CD4-positive, alpha-beta memory T cell (primary cell): ENCODE measurements at regions not wholly inside any gene's neighbourhood (a gene's known extent, or its start where the extent isn't known, plus 50 kb on each side); places are given as distances from the start of the nearest gene placed in this dataset.
"Not testable (repeated sequence)": the region's sequence is repeated elsewhere in the genome, so short reads cannot be mapped to it uniquely, and the experiment has no call there.

Experiments
- CTCF ChIA-PET: fragments of 350-600 bp; sonication (Branson Sonifier 250); formaldehyde crosslinking; loops from one replicate; lab custom pipeline; 2021; ENCODE audit warnings: inconsistent platforms; ENCODE audit not compliant: partially characterized antibody; lab: Charles Lee
- POLR2A ChIA-PET: fragments of 350-600 bp; sonication (Branson Sonifier 250); formaldehyde crosslinking; loops from one replicate; lab custom pipeline; 2021; ENCODE audit not compliant: partially characterized antibody; lab: Charles Lee
- DNase-seq, 5 donors: peaks; one replicate each; pipeline versions ENCODE4 v3.0.0 to v3.0.0-alpha.2; 2020 to 2022; ENCODE audit warnings: mixed read lengths in 1 of 5
- H3K27ac ChIP-seq: one replicate; pipeline ENCODE4 v1.7.0; 2013; ENCODE audit warnings: low read depth, low read length
- H3K27me3 ChIP-seq: 2 replicates; pipeline ENCODE4 v1.7.0; 2013; ENCODE audit warnings: mild to moderate bottlenecking, low read length, moderate library complexity; ENCODE audit not compliant: insufficient read depth
- H3K36me3 ChIP-seq: 2 replicates; pipeline ENCODE4 v1.7.0; 2013; ENCODE audit warnings: mild to moderate bottlenecking, low read length, moderate library complexity; ENCODE audit not compliant: insufficient read depth
- H3K4me1 ChIP-seq: 2 replicates; pipeline ENCODE4 v1.7.0; 2013; ENCODE audit warnings: mild to moderate bottlenecking, low read length, moderate library complexity; ENCODE audit not compliant: insufficient read depth
- H3K4me3 ChIP-seq, 2 donors: one replicate each; pipeline ENCODE4 v1.7.0; 2013; ENCODE audit warnings: low read length in 2 of 2, mild to moderate bottlenecking in 1 of 2
- H3K9me3 ChIP-seq, 2 donors: one replicate each; pipeline ENCODE4 v1.7.0; 2013; ENCODE audit warnings: low read length in 2 of 2, control low read depth in 1 of 2; ENCODE audit not compliant: control insufficient read depth in 1 of 2
- H3K27ac Mint-ChIP-seq, 7 donors: one replicate each; pipeline ENCODE4 v1.8.0; 2020 to 2021; ENCODE audit warnings: mixed read lengths in 7 of 7, mild to moderate bottlenecking in 6 of 7, inconsistent platforms in 3 of 7, moderate library complexity in 3 of 7
- H3K27me3 Mint-ChIP-seq, 2 donors: one replicate each; pipeline ENCODE4 v1.8.0; 2020 to 2021; ENCODE audit warnings: mixed read lengths in 2 of 2
- H3K36me3 Mint-ChIP-seq, 2 donors: one replicate each; pipeline ENCODE4 v1.8.0; 2020 to 2021; ENCODE audit warnings: mixed read lengths in 2 of 2, inconsistent platforms in 1 of 2, mild to moderate bottlenecking in 1 of 2
- H3K4me1 Mint-ChIP-seq, 4 donors: one replicate each; pipeline ENCODE4 v1.8.0; 2020 to 2021; ENCODE audit warnings: mixed read lengths in 4 of 4, mild to moderate bottlenecking in 1 of 4
- H3K4me3 Mint-ChIP-seq, 8 donors: one replicate each; pipeline ENCODE4 v1.8.0; 2020 to 2021; ENCODE audit warnings: mixed read lengths in 8 of 8, mild to moderate bottlenecking in 7 of 8, moderate library complexity in 6 of 8, inconsistent platforms in 3 of 8
- H3K9me3 Mint-ChIP-seq, 8 donors: one replicate each; pipeline ENCODE4 v1.8.0; 2020 to 2021; ENCODE audit warnings: mixed read lengths in 8 of 8, mild to moderate bottlenecking in 5 of 8, inconsistent platforms in 3 of 8, moderate library complexity in 1 of 8
- intact Hi-C: fragments of 100-400 bp; cut with micrococcal nuclease; formaldehyde crosslinking; loops from one replicate; pipeline ENCODE4 v1.15.1; 2023

- Histone ChIP-seq H3K9me3 (no peaks in the 10 kb centered on the region), H3K27ac (no peak overlapping the region), H3K4me1 (no peaks in the 10 kb centered on the region), H3K36me3 (no peaks in the 10 kb centered on the region), H3K4me3 (no peak overlapping the region), H3K27me3 (no peaks in the 10 kb centered on the region)
- no peak overlapping the region for H3K27ac Mint-ChIP-seq
- H3K9me3 Mint-ChIP-seq: peaks cover 0 to 22% (median 8%) of the 10 kb centered on the region in 8 donors
- DNase-seq: no peak
- ChIA-PET POLR2A (no interaction called here), CTCF (no interaction called here)
- intact Hi-C loops: no loop called here
- H3K4me3 Mint-ChIP-seq: no peak overlapping the region
- H3K4me1 Mint-ChIP-seq: no peaks in the 10 kb centered on the region
- no peaks in the 10 kb centered on the region for H3K36me3 Mint-ChIP-seq
- H3K27me3 Mint-ChIP-seq: no peaks in the 10 kb centered on the region
Observed at GRCh38 chr18:34385311-34385710, 160.6 kb upstream of the NOL4 start.

GRCh38 chr18:34386803-34387202 is 162.1 kb upstream of the NOL4 start:
- DNase-seq: no peak
- H3K27ac Mint-ChIP-seq: no peak overlapping the region
- no peak overlapping the region for H3K27ac ChIP-seq
- peaks cover 0 to 17% (median 6%) of the 10 kb centered on the region in 8 donors for H3K9me3 Mint-ChIP-seq
- intact Hi-C loops: no loop called here
- no peaks in the 10 kb centered on the region for H3K27me3 Mint-ChIP-seq
- H3K27me3 ChIP-seq: no peaks in the 10 kb centered on the region
- no peaks in the 10 kb centered on the region for H3K4me1 ChIP-seq
- H3K9me3 ChIP-seq: no peaks in the 10 kb centered on the region
- H3K4me3 Mint-ChIP-seq: no peak overlapping the region
- no peaks in the 10 kb centered on the region for H3K36me3 ChIP-seq
- ChIA-PET POLR2A (no interaction called here), CTCF (no interaction called here)
- H3K4me1 Mint-ChIP-seq: no peaks in the 10 kb centered on the region
- H3K4me3 ChIP-seq: no peak overlapping the region
- H3K36me3 Mint-ChIP-seq: no peaks in the 10 kb centered on the region

GRCh38 chr18:34397286-34397896 is 172.7 kb upstream of the NOL4 start:
- no peak overlapping the region for H3K27ac Mint-ChIP-seq

GRCh38 chr18:34399892-34400291 is 175.2 kb upstream of the NOL4 start:
- H3K27ac Mint-ChIP-seq: no peak overlapping the region
- intact Hi-C loops: no loop called here
- Histone ChIP-seq H3K36me3 (no peaks in the 10 kb centered on the region), H3K4me3 (no peak overlapping the region), H3K27me3 (no peaks in the 10 kb centered on the region), H3K27ac (no peak overlapping the region), H3K4me1 (no peaks in the 10 kb centered on the region), H3K9me3 (no peaks in the 10 kb centered on the region)
- ChIA-PET CTCF (no interaction called here), POLR2A (no interaction called here)
- no peak overlapping the region for H3K4me3 Mint-ChIP-seq
- no peaks in the 10 kb centered on the region for H3K4me1 Mint-ChIP-seq
- H3K9me3 Mint-ChIP-seq: peaks cover 0 to 10% (median 4%) of the 10 kb centered on the region in 8 donors
- no peaks in the 10 kb centered on the region for H3K27me3 Mint-ChIP-seq
- H3K36me3 Mint-ChIP-seq: no peaks in the 10 kb centered on the region
- no peak for DNase-seq

More at GRCh38 chr18:34397286-34397896, 172.7 kb upstream of the NOL4 start:
- Mint-ChIP-seq H3K36me3 (no peaks in the 10 kb centered on the region), H3K4me1 (no peaks in the 10 kb centered on the region), H3K4me3 (no peak overlapping the region), H3K9me3 (peaks cover 0 to 12% (median 7%) of the 10 kb centered on the region in 8 donors), H3K27me3 (no peaks in the 10 kb centered on the region)
- ChIA-PET POLR2A (no interaction called here), CTCF (no interaction called here)
- Histone ChIP-seq H3K27ac (no peak overlapping the region), H3K27me3 (no peaks in the 10 kb centered on the region), H3K9me3 (no peaks in the 10 kb centered on the region), H3K36me3 (no peaks in the 10 kb centered on the region), H3K4me3 (no peak overlapping the region), H3K4me1 (no peaks in the 10 kb centered on the region)
- intact Hi-C loops: no loop called here
- no peak for DNase-seq

- no peak for DNase-seq
- Histone ChIP-seq H3K4me1 (no peaks in the 10 kb centered on the region), H3K27ac (no peak overlapping the region), H3K9me3 (no peaks in the 10 kb centered on the region), H3K36me3 (no peaks in the 10 kb centered on the region), H3K27me3 (no peaks in the 10 kb centered on the region), H3K4me3 (no peak overlapping the region)
- Mint-ChIP-seq H3K27me3 (no peaks in the 10 kb centered on the region), H3K27ac (no peak overlapping the region), H3K4me1 (no peaks in the 10 kb centered on the region), H3K4me3 (no peak overlapping the region), H3K9me3 (peaks cover 0 to 10% (median 3%) of the 10 kb centered on the region in 8 donors), H3K36me3 (no peaks in the 10 kb centered on the region)
- POLR2A ChIA-PET: no interaction called here
- intact Hi-C loops: no loop called here
- CTCF ChIA-PET: no interaction called here
Observed at GRCh38 chr18:34400834-34401233, 176.1 kb upstream of the NOL4 start.

GRCh38 chr18:34401775-34402174 is 177.1 kb upstream of the NOL4 start:
- intact Hi-C loops: no loop called here
- Mint-ChIP-seq H3K4me3 (no peak overlapping the region), H3K27me3 (no peaks in the 10 kb centered on the region), H3K27ac (no peak overlapping the region), H3K36me3 (no peaks in the 10 kb centered on the region), H3K4me1 (no peaks in the 10 kb centered on the region), H3K9me3 (peaks cover 0 to 10% (median 4%) of the 10 kb centered on the region in 8 donors)
- POLR2A ChIA-PET: no interaction called here
- Histone ChIP-seq H3K27me3 (no peaks in the 10 kb centered on the region), H3K36me3 (no peaks in the 10 kb centered on the region), H3K4me1 (no peaks in the 10 kb centered on the region), H3K4me3 (no peak overlapping the region), H3K9me3 (no peaks in the 10 kb centered on the region), H3K27ac (no peak overlapping the region)
- CTCF ChIA-PET: no interaction called here
- no peak for DNase-seq

- H3K4me3 ChIP-seq, H3K9me3 ChIP-seq, H3K27me3 Mint-ChIP-seq, intact Hi-C loops, H3K4me3 Mint-ChIP-seq, POLR2A ChIA-PET, DNase-seq, CTCF ChIA-PET, H3K36me3 ChIP-seq, H3K36me3 Mint-ChIP-seq, H3K27me3 ChIP-seq, H3K27ac Mint-ChIP-seq, H3K4me1 Mint-ChIP-seq, H3K27ac ChIP-seq, H3K4me1 ChIP-seq: not testable (repeated sequence)
- H3K9me3 Mint-ChIP-seq: peaks cover 3 to 18% (median 10%) of the 10 kb centered on the region in 8 donors
Observed at GRCh38 chr18:34407471-34407870, 182.8 kb upstream of the NOL4 start.

GRCh38 chr18:34411952-34412351 is 187.2 kb upstream of the NOL4 start:
- DNase-seq: no peak
- Mint-ChIP-seq H3K9me3 (peaks cover 2 to 17% (median 12%) of the 10 kb centered on the region in 8 donors), H3K4me1 (no peaks in the 10 kb centered on the region), H3K36me3 (no peaks in the 10 kb centered on the region), H3K27ac (no peak overlapping the region), H3K27me3 (no peaks in the 10 kb centered on the region), H3K4me3 (no peak overlapping the region)
- no peaks in the 10 kb centered on the region for H3K36me3 ChIP-seq
- H3K9me3 ChIP-seq: no peaks in the 10 kb centered on the region
- no peaks in the 10 kb centered on the region for H3K4me1 ChIP-seq
- no peaks in the 10 kb centered on the region for H3K27me3 ChIP-seq
- CTCF ChIA-PET: no interaction called here
- POLR2A ChIA-PET: no interaction called here
- no peak overlapping the region for H3K27ac ChIP-seq
- intact Hi-C loops: no loop called here
- no peak overlapping the region for H3K4me3 ChIP-seq
